IPS-20b (cell line): ENCODE measurements at regions not wholly inside any gene's neighbourhood (a gene's known extent, or its start where the extent isn't known, plus 50 kb on each side); places are given as distances from the start of the nearest gene placed in this dataset.

Experiments
- H3K27ac ChIP-seq: one replicate; pipeline ENCODE4 v1.5.1; 2013; ENCODE audit warnings: low read length
- H3K27me3 ChIP-seq: 2 replicates; pipeline ENCODE4 v1.6.1; 2013; ENCODE audit warnings: mild to moderate bottlenecking, low read length, inconsistent platforms; ENCODE audit not compliant: insufficient read depth
- H3K36me3 ChIP-seq: 2 replicates; pipeline ENCODE4 v1.6.1; 2013; ENCODE audit warnings: low read depth, mild to moderate bottlenecking, inconsistent platforms, low read length, moderate library complexity; ENCODE audit not compliant: insufficient read depth
- H3K4me1 ChIP-seq: 2 replicates; pipeline ENCODE4 v1.6.1; 2013; ENCODE audit warnings: mild to moderate bottlenecking, control low read depth, inconsistent platforms, low read length, moderate library complexity; ENCODE audit not compliant: insufficient read depth
- H3K4me3 ChIP-seq: 2 replicates; pipeline ENCODE4 v1.5.1; 2013; ENCODE audit warnings: mild to moderate bottlenecking, low read length, inconsistent platforms
- H3K9ac ChIP-seq: 2 replicates; pipeline ENCODE4 v1.6.1; 2013; ENCODE audit warnings: low read depth, mild to moderate bottlenecking, inconsistent platforms, low read length, moderate library complexity
- H3K9me3 ChIP-seq: 2 replicates; pipeline ENCODE4 v1.6.1; 2013; ENCODE audit warnings: mild to moderate bottlenecking, low read depth, low read length, inconsistent platforms; ENCODE audit not compliant: insufficient read depth

- Histone ChIP-seq H3K9me3 (no peaks in the 10 kb centered on the region), H3K27me3 (no peaks in the 10 kb centered on the region)
These were observed 768.4 kb downstream of the PCDH18 start for GRCh38 chr4:136763919-136764318.

GRCh38 chr4:136755531-136755916 is 776.8 kb downstream of the PCDH18 start:
- Histone ChIP-seq H3K4me3 (no peak overlapping the region), H3K36me3 (no peaks in the 10 kb centered on the region), H3K27ac (no peak overlapping the region), H3K9me3 (no peaks in the 10 kb centered on the region), H3K9ac (no peak overlapping the region), H3K4me1 (peaks cover 19% of the 10 kb centered on the region), H3K27me3 (no peaks in the 10 kb centered on the region)

More at GRCh38 chr4:136763919-136764318, 768.4 kb downstream of the PCDH18 start:
- H3K4me1 ChIP-seq: no peaks in the 10 kb centered on the region
- H3K36me3 ChIP-seq: no peaks in the 10 kb centered on the region
- no peak overlapping the region for H3K9ac ChIP-seq
- no peak overlapping the region for H3K27ac ChIP-seq
- H3K4me3 ChIP-seq: no peak overlapping the region

DNA sequence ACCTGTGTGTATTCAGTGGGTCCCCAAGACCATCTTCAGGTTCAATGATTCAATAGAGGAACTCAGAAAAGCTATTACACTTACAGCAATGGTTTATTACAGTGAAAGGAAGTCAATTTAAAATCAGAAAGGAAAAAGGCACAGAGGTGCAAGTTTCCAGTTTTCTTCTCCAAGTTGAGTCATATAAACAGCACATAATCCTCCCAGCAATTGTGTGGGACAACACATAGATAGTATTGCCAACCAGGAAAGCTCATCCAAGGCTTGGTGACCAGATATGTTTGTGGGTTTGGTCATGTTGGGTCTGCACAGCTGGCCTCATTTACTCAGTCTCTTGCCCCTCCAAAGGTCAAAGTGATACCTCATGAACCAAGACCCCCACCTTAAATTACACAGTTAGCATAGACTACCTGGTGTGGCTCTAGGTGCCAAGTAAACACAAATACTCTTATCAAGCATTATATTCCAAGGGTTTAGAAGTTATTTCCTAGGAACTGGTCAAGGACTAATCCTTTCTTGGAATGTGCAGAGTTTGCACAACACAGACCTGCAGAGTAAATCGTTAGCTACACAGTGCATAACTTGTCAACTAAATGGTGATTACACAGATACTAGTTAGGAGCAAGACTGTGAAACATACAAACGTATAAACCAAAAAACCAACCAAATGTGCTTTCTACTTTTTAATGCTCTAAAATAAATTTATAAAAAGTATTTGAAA is 777.3 kb downstream of the PCDH18 start:
- H3K27me3 ChIP-seq: no peaks in the 10 kb centered on the region
- H3K9me3 ChIP-seq: no peaks in the 10 kb centered on the region
- H3K27ac ChIP-seq: no peak overlapping the region
- H3K4me3 ChIP-seq: no peak overlapping the region
- H3K9ac ChIP-seq: no peak overlapping the region
- no peaks in the 10 kb centered on the region for H3K36me3 ChIP-seq
- peaks cover 19% of the 10 kb centered on the region for H3K4me1 ChIP-seq

DNA sequence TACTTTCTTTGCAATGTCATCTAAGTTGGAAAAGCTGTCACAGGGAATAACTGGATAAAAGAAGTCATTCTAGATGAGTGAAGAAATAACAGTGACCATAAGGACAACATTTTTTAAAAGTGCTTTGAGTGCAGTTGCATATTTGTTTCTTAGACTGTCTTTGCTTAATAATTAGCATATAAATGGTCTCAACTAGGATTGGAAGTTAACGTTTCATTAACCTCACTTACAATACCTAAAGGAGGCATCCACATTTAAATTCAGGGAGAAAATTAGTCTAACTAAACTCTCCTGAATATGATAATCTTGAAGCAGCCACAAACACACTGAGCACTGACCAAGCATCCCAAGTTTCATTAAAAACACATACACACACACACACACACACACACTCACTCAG is 780.7 kb downstream of the PCDH18 start:
- H3K27me3 ChIP-seq: no peaks in the 10 kb centered on the region
- H3K9ac ChIP-seq: peak overlapping the region; percentile 25; the same call in 1 of the 2 replicates
- H3K27ac ChIP-seq: no peak overlapping the region
- H3K36me3 ChIP-seq: no peaks in the 10 kb centered on the region
- H3K4me3 ChIP-seq: no peak overlapping the region
- peaks cover 13% of the 10 kb centered on the region for H3K9me3 ChIP-seq
- H3K4me1 ChIP-seq: peaks cover 12% of the 10 kb centered on the region; the same call in 1 of the 2 replicates

- Histone ChIP-seq H3K4me3 (no peak overlapping the region), H3K4me1 (peaks cover 12% of the 10 kb centered on the region; the same call in 1 of the 2 replicates), H3K9ac (no peak overlapping the region; the same call in 1 of the 2 replicates), H3K36me3 (no peaks in the 10 kb centered on the region), H3K27me3 (no peaks in the 10 kb centered on the region), H3K27ac (no peak overlapping the region), H3K9me3 (peaks cover 13% of the 10 kb centered on the region)
These were observed 781.4 kb downstream of the PCDH18 start for GRCh38 chr4:136750897-136751296.

- no peak overlapping the region for H3K4me3 ChIP-seq
These were observed 782.3 kb downstream of the PCDH18 start for GRCh38 chr4:136749989-136750388.

DNA sequence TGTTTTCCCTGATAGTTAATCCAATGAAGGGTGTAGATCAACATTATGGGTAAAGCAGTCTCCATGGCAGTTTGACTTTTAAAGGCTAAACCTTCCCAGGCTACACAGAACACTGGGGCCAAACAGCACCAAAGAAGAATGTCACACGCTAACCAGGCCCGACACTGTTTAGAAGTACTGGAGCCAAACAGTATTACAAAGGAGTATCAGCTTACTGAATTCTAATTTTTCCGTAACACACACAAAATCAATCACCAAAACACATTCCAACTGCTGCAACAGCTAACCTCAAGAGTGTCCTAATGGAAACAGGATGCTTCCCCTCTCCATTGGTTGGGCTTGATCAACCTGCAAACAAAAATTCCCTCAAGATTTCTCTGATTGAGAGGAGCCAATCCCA is 783.5 kb downstream of the PCDH18 start:
- Histone ChIP-seq H3K4me1 (peaks cover 9% of the 10 kb centered on the region; the same call in 1 of the 2 replicates), H3K9me3 (peaks cover 17% of the 10 kb centered on the region), H3K4me3 (no peak overlapping the region), H3K27me3 (no peaks in the 10 kb centered on the region), H3K9ac (no peak overlapping the region), H3K36me3 (no peaks in the 10 kb centered on the region), H3K27ac (no peak overlapping the region)

More at GRCh38 chr4:136749989-136750388, 782.3 kb downstream of the PCDH18 start:
- Histone ChIP-seq H3K36me3 (no peaks in the 10 kb centered on the region), H3K9me3 (peaks cover 13% of the 10 kb centered on the region), H3K4me1 (peaks cover 9% of the 10 kb centered on the region; the same call in 1 of the 2 replicates), H3K9ac (no peak overlapping the region), H3K27ac (no peak overlapping the region), H3K27me3 (no peaks in the 10 kb centered on the region)

DNA sequence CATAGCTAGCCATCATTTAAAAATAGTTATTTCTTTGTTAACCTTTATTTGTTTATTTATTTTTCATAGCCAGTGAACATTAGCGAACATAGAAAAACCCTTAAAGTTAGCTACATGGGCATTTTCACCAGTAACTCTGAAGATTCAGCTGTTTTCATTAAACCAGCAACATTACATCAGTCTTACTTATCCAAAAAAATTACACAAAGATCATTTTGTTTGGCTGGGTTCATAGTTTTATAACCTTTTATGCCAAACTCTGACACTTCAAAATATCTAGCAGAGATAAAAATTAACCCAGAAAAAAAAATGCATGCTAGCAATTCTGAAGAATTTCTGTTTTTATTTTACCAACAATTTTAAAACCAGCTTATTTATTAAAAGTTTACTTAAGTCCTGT is 784.1 kb downstream of the PCDH18 start:
- Histone ChIP-seq H3K27me3 (no peaks in the 10 kb centered on the region), H3K36me3 (no peaks in the 10 kb centered on the region), H3K27ac (no peak overlapping the region)

DNA sequence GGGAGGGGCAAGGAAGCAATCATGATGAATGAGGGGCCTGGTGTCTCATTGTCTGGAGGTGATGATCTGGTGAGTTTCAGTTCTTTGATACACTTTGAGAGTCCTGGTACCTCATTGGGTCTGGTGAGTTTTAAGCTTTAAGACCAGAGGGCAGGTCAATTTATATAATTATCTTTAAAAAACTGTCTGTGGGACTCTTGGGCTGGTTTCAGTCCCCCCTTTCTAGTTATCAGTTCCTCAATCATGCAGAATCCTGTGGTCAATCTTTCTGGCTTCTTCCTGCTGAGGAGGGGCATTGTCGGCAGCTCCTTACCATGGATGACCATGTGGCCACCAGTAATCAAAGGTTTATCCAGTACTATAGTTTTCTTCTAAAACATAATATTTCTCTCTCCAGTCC is 789.1 kb downstream of the PCDH18 start:
- H3K9ac ChIP-seq: no peak overlapping the region
- H3K36me3 ChIP-seq: no peaks in the 10 kb centered on the region
- peaks cover 12% of the 10 kb centered on the region for H3K9me3 ChIP-seq
- H3K4me3 ChIP-seq: no peak overlapping the region
- no peaks in the 10 kb centered on the region for H3K27me3 ChIP-seq
- H3K27ac ChIP-seq: no peak overlapping the region
- H3K4me1 ChIP-seq: no peaks in the 10 kb centered on the region

More for the DNA sequence above, 784.1 kb downstream of the PCDH18 start:
- Histone ChIP-seq H3K4me1 (peaks cover 9% of the 10 kb centered on the region; the same call in 1 of the 2 replicates), H3K9me3 (peaks cover 23% of the 10 kb centered on the region), H3K9ac (no peak overlapping the region), H3K4me3 (no peak overlapping the region)

DNA sequence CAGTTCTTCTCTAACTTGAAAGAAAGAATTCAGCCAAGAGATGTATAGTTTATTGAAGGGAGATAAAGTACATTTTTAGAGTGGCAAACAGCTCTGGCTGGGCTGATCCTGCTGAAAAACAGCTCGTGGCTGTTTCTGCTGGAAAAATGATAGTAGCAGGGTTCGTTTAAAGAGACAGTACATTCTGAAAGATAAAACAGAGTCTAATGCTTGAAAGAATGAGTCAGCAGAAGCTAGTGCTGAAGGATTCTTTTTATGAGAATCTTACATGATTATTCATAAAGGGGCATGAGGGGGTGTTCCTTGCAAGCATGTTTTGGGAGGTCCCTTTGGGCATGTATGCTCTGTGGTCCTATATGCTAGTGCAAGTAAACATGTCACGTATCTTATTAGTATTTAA is 790.0 kb downstream of the PCDH18 start:
- Histone ChIP-seq H3K4me3 (no peak overlapping the region), H3K4me1 (no peaks in the 10 kb centered on the region), H3K9ac (no peak overlapping the region), H3K27me3 (no peaks in the 10 kb centered on the region), H3K36me3 (no peaks in the 10 kb centered on the region), H3K9me3 (peaks cover 12% of the 10 kb centered on the region), H3K27ac (no peak overlapping the region)

DNA sequence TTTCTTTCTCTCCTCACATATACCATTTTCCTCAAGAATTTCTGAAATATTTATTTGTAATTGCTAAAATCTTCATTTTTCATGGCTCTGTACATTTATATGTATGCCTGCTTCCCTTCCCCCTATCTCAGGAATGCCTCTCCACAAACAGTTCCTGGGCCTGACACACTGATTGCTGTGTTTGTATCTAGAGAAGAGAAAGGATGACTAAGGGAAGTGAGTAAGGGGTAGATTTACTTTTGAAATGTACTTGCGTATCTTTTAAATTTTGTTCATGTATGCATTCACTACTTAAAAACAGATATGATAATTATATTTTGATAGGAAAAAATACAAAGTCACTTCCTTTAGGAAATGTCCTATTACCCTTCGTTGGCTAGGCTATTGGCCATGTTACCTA is 790.8 kb downstream of the PCDH18 start:
- H3K4me1 ChIP-seq: no peaks in the 10 kb centered on the region
- no peaks in the 10 kb centered on the region for H3K36me3 ChIP-seq
- H3K9ac ChIP-seq: no peak overlapping the region
- H3K4me3 ChIP-seq: no peak overlapping the region
- H3K27me3 ChIP-seq: no peaks in the 10 kb centered on the region
- peaks cover 9% of the 10 kb centered on the region; the same call in 1 of the 2 replicates for H3K9me3 ChIP-seq
- H3K27ac ChIP-seq: no peak overlapping the region

DNA sequence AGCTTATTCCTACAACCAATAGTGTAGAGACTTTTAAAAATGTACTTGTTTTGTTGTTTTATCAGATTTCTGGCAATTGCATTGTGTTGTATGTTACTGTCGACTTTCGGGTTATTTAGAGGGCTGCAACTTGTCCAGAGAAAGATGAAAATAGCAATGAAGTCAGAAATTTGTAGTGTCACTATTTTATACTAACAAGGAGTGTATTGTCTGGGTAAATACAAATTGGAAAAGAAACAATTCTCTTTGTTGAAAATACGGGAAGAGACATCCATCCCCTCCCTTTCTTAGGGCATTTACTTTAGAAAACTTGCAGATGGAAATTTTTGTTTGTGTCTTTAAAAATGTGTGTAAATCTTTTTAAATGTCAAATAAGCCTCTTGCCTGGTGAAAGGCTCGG is 792.0 kb downstream of the PCDH18 start:
- Histone ChIP-seq H3K27ac (no peak overlapping the region), H3K4me3 (no peak overlapping the region)

More for the DNA sequence above, 792.0 kb downstream of the PCDH18 start:
- Histone ChIP-seq H3K9ac (no peak overlapping the region), H3K27me3 (no peaks in the 10 kb centered on the region), H3K9me3 (peaks cover 9% of the 10 kb centered on the region; the same call in 1 of the 2 replicates), H3K36me3 (no peaks in the 10 kb centered on the region), H3K4me1 (no peaks in the 10 kb centered on the region)
